C1 segment of cervical spinal cord (tissue), 14 donors: ENCODE measurements at regions not wholly inside any gene's neighbourhood (a gene's known extent, or its start where the extent isn't known, plus 50 kb on each side); places are given as distances from the start of the nearest gene placed in this dataset.

Experiments
- DNase-seq, 14 donors: peaks; one replicate each; lab custom pipeline; 2025; lab: John Stamatoyannopoulos, UW

DNA sequence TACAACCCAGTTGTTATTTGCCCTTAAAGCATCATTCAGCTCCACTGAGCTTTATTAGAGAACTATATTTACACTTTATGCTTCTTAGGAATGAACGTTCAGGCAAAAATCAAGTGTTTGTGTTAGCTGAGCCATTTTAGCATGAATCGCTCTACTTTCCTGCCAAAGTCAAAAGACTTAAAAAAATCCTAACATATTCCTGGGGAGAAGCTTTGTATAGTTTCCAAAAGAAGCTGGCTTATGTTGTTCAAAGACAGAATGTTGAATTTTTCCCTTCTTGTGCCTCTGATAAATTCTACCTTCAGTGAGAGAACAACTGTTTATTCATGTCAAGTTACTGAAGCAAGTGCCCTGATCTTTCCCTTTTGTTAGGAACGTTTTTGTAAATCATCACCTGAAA, 771.5 kb upstream of the HS3ST1 start:
- no peak for DNase-seq

GRCh38 chr4:12186526-12186925, 757.8 kb upstream of the HS3ST1 start:
- DNase-seq = no peak

- no peak for DNase-seq
Measured at GRCh38 chr4:12178614-12179610, 750.2 kb upstream of the HS3ST1 start.

DNA sequence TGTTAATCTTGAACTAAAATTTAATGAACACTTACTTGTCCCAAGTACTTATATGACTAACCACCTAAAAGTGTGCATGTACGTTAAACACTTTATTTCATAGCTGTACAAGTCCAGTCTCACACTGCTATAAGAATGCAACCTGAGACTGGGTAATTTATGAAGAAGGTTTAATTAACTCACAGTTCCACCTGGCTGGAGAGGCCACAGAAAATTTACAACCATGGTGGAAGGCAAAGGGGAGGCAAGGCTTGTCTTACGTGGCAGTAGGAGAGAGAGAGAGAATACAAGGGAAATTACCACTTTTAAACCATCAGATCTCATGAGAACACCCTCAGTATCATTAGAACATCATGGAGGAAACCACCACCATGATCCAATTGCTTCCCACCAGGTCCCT, 748.7 kb upstream of the HS3ST1 start:
- DNase-seq = no peak

- no peak for DNase-seq
Measured at GRCh38 chr4:12173496-12173895, 744.8 kb upstream of the HS3ST1 start.

- DNase-seq = no peak
Measured at GRCh38 chr4:12172198-12172973, 743.7 kb upstream of the HS3ST1 start.

DNA sequence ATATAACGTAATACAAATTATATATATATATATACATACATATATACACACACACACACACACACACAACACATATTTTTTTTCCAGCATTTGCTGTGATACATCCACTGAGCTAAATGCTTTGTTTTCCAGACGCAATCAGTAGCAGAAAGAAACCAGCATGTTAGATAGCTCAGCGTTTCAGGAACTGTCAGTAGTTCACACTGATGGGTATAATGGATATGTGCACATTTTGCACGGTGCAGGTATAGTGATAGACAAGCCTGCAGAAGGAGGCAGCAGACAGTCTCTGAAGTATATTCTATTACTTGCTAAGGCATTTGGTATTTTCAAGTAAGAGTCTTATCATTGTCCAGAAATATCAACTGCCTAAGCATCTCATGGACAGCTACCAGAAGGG, 741.6 kb upstream of the HS3ST1 start:
- no peak for DNase-seq

DNA sequence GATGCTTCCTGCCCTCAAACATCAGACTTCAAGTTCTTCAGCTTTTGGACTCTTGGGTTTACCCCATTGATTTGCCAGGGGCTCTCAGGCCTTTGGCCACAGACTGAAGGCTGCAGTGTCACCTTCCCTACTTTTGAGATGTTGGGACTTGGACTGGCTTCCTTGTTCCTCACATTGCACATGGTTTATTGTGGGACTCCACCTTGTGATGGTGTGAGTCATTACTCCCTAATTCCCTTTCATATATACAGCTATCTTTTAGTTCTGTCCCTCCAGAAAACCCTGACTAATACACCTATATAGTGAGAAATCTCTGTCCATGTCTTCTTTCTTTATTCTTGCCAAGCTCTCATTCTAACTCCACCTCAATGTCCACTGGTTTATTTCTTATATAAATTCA, 736.9 kb upstream of the HS3ST1 start:
- no peak for DNase-seq

DNA sequence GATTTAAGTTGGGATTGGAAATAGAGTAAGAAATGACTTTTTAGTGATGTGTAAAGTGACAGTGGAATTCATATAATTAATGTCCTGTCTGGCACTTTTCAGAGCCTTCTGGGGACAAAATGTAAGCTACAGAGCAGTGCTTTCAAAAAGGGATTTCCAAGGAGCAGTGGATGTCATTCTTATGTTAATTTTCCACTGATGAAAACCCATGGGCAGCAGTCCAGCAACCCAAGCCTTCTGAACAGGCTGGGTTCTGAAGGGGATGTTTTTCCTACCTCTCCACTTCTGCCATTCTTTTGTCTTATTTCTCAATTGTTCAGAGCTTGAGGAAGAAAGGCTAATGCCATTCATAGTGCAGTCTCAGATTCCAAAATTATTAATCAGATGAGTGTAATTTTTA, 717.6 kb upstream of the HS3ST1 start:
- DNase-seq = peak in 1 of 14 donors; percentile 11

GRCh38 chr4:12145768-12146167, 717.1 kb upstream of the HS3ST1 start:
- DNase-seq = no peak

- no peak for DNase-seq
Measured at GRCh38 chr4:12145106-12145505, 716.4 kb upstream of the HS3ST1 start.

DNA sequence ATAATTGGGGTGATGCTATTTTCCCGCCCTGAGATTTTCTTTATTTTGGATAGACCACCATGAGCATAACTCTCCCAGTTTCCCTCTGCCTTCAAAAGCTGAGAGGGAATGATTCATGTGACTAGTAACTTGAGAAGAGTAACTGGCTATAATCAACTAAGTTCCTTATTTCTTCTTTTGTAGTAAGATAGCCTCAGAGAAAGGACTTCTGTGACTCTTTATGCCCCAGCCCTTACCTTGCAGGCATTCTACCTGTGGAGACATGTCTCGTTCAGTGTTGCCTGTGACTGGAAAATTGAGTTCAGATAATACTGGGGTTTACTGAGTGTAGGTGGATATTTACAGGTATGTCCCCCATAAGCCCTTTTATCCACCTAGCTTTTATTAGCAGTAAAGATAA, 715.4 kb upstream of the HS3ST1 start:
- no peak for DNase-seq

GRCh38 chr4:12140864-12141263, 712.2 kb upstream of the HS3ST1 start:
- DNase-seq = no peak

- no peak for DNase-seq
Measured at GRCh38 chr4:12139296-12139695, 710.6 kb upstream of the HS3ST1 start.

GRCh38 chr4:12138488-12138887, 709.8 kb upstream of the HS3ST1 start:
- no peak for DNase-seq

- no peak for DNase-seq
Measured at GRCh38 chr4:12137575-12137974, 708.9 kb upstream of the HS3ST1 start.

- no peak for DNase-seq
Measured at GRCh38 chr4:12126474-12126873, 697.8 kb upstream of the HS3ST1 start.

DNA sequence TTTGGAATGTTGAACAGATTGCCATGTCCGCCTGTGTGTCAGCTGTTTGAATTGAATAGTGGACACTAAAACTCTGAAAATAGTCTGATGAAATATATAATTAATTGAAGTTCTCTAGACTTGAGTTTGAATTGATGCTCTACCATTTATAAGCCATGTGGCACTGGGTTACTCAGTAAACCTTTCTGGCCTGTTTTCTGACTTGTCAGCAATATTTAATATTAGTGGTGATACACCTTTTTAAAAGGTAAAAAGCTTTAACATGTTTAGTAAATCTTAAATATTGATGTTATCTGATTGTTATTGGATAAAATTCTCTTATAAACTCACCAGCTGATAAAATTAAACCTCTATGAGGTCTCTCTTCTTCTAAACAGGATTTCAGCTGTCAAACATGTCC, 695.4 kb upstream of the HS3ST1 start:
- no peak for DNase-seq

- no peak for DNase-seq
Measured at GRCh38 chr4:12123707-12124106, 695.0 kb upstream of the HS3ST1 start.

GRCh38 chr4:12122316-12122715, 693.6 kb upstream of the HS3ST1 start:
- no peak for DNase-seq

DNA sequence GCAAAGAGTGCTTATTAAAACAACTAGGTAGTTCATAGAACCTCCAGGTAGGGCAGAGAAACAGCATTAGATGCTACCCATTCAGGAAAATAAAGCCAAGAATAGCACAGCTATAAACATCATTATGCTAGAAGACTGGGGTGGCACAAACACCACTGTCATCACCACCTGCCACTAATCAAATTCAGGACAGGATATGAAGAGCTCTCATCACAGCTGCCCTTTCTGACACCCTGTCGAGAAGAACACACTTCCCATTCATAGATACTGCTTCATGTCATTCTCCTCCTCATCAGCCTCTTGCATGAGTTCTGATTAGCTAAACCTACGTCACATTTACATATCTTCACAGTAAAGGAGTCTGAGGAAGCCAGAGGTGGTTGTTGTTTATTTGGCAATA, 692.3 kb upstream of the HS3ST1 start:
- no peak for DNase-seq

GRCh38 chr4:12118651-12119213, 690.0 kb upstream of the HS3ST1 start:
- DNase-seq = no peak
